GM23338 (cell line): ENCODE measurements at regions not wholly inside any gene's neighbourhood (a gene's known extent, or its start where the extent isn't known, plus 50 kb on each side); places are given as distances from the start of the nearest gene placed in this dataset.

Experiments used
- ATAC-seq: fragments of 200-7000 bp; cut with Tn5 transposase; 3 replicates; pipeline ENCODE4 v1.9.1; 2020
- DNase-seq: peaks from one replicate; pipeline ENCODE4 v3.0.0-alpha.2; 2015; ENCODE audit warnings: low spot score
- H2AFZ ChIP-seq: fragments of 200-600 bp; sonication (generic); 2 replicates; pipeline ENCODE4 v1.8.0; 2016; ENCODE audit warnings: antibody characterized with exemption, mild to moderate bottlenecking, moderate library complexity
- H3F3A ChIP-seq: fragments of 200-600 bp; sonication (generic); replicated peaks from 2 replicates; pipeline ENCODE4 v1.8.0; 2017; ENCODE audit warnings: antibody characterized with exemption, mixed run types, low read depth
- H3K27ac ChIP-seq: fragments of 200-600 bp; sonication (generic); 2 replicates; pipeline ENCODE4 v1.6.1; 2016; ENCODE audit warnings: low read depth
- H3K27me3 ChIP-seq: fragments of 200-600 bp; sonication (generic); 2 replicates; pipeline ENCODE4 v1.8.0; 2016; ENCODE audit warnings: mild to moderate bottlenecking, mixed run types, moderate library complexity; ENCODE audit not compliant: insufficient read depth
- H3K36me3 ChIP-seq: fragments of 200-600 bp; sonication (generic); 2 replicates; pipeline ENCODE4 v1.8.0; 2016; ENCODE audit warnings: mild to moderate bottlenecking; ENCODE audit not compliant: insufficient read depth
- H3K4me1 ChIP-seq: fragments of 200-600 bp; sonication (generic); 2 replicates; pipeline ENCODE4 v1.8.0; 2016; ENCODE audit warnings: mild to moderate bottlenecking, moderate library complexity; ENCODE audit not compliant: insufficient read depth
- H3K4me2 ChIP-seq: fragments of 200-600 bp; sonication (generic); 2 replicates; pipeline ENCODE4 v1.7.1; 2017; ENCODE audit warnings: mixed run types
- H3K4me3 ChIP-seq: fragments of 200-600 bp; sonication (generic); 2 replicates; pipeline ENCODE4 v1.6.1; 2016; ENCODE audit warnings: mixed run types
- H3K79me2 ChIP-seq: fragments of 200-600 bp; sonication (generic); replicated peaks from 2 replicates; pipeline ENCODE4 v1.8.0; 2017; ENCODE audit warnings: mild to moderate bottlenecking; ENCODE audit not compliant: insufficient read depth
- H3K9me2 ChIP-seq: fragments of 200-600 bp; sonication (generic); 2 replicates; pipeline ENCODE4 v1.8.0; 2017; ENCODE audit not compliant: insufficient read depth
- H4K20me1 ChIP-seq: fragments of 200-600 bp; sonication (generic); replicated peaks from 2 replicates; pipeline ENCODE4 v1.8.0; 2017; ENCODE audit warnings: mild to moderate bottlenecking; ENCODE audit not compliant: insufficient read depth
- H3K27ac Mint-ChIP-seq: 2 replicates; pipeline ENCODE4 v1.8.0; 2020; ENCODE audit warnings: inconsistent platforms, mild to moderate bottlenecking, moderate library complexity, mixed read lengths
- H3K27me3 Mint-ChIP-seq: 3 replicates; pipeline ENCODE4 v1.8.0; 2022; ENCODE audit warnings: low read depth, mild to moderate bottlenecking, moderate library complexity, mixed read lengths, inconsistent platforms; ENCODE audit not compliant: insufficient read depth, poor library complexity
- H3K36me3 Mint-ChIP-seq: 3 replicates; pipeline ENCODE4 v1.8.0; 2021; ENCODE audit warnings: low read depth, mild to moderate bottlenecking, inconsistent platforms, moderate library complexity, mixed read lengths
- H3K4me1 Mint-ChIP-seq: 3 replicates; pipeline ENCODE4 v1.8.0; 2020; ENCODE audit warnings: mild to moderate bottlenecking, inconsistent platforms, mixed read lengths
- H3K4me3 Mint-ChIP-seq: 3 replicates; pipeline ENCODE4 v1.8.0; 2021; ENCODE audit warnings: moderate library complexity, mild to moderate bottlenecking, inconsistent platforms, mixed read lengths
- H3K9me3 Mint-ChIP-seq: 3 replicates; pipeline ENCODE4 v1.8.0; 2020; ENCODE audit warnings: moderate library complexity, mild to moderate bottlenecking, inconsistent platforms, mixed read lengths
- CREB1 ChIP-seq: fragments of 250-450 bp; sonication (Bioruptor Pico); IDR thresholded peaks from 2 replicates; pipeline ENCODE4 v1.5.0; 2020; ENCODE audit warnings: low read depth, mild to moderate bottlenecking, moderate library complexity
- CTCF ChIP-seq, 2 experiments: fragments of 200-600 bp in 1 of 2; sonication (generic) in 1 of 2; conservative IDR thresholded peaks; 2 replicates each; pipeline versions ENCODE4 v1.5.1 to v1.6.1; 2016 to 2017; ENCODE audit warnings: antibody characterized with exemption in 2 of 2, low read depth in 2 of 2, mild to moderate bottlenecking in 2 of 2, moderate library complexity in 1 of 2
- ETS1 ChIP-seq: IDR thresholded peaks from 2 replicates; pipeline ENCODE4 v1.6.1; 2016; ENCODE audit warnings: antibody characterized with exemption
- EZH2 ChIP-seq: fragments of 200-600 bp; sonication (generic); IDR thresholded peaks from one replicate; pipeline ENCODE4 v1.8.0; 2017; ENCODE audit warnings: antibody characterized with exemption, mild to moderate bottlenecking, low read depth; ENCODE audit not compliant: unreplicated experiment
- JUNB ChIP-seq: IDR thresholded peaks from one replicate; pipeline ENCODE4 v1.6.1; 2016; ENCODE audit warnings: antibody characterized with exemption; ENCODE audit not compliant: unreplicated experiment
- NANOG ChIP-seq: IDR thresholded peaks from 2 replicates; pipeline ENCODE4 v1.6.1; 2016; ENCODE audit warnings: antibody characterized with exemption, borderline replicate concordance
- POLR2AphosphoS5 ChIP-seq: IDR thresholded peaks from 2 replicates; pipeline ENCODE4 v1.6.1; 2016; ENCODE audit warnings: antibody characterized with exemption, low read depth
- STAT1 ChIP-seq: IDR thresholded peaks from one replicate; pipeline ENCODE4 v1.6.1; 2016; ENCODE audit warnings: antibody characterized with exemption; ENCODE audit not compliant: unreplicated experiment
- ZNF114 ChIP-seq: fragments of 250-450 bp; sonication (Bioruptor Pico); IDR thresholded peaks from 2 replicates; pipeline ENCODE4 v1.5.0; 2020; ENCODE audit warnings: mild to moderate bottlenecking, moderate library complexity
- ZNF331 ChIP-seq: fragments of 250-450 bp; sonication (Bioruptor Pico); IDR thresholded peaks from 2 replicates; pipeline ENCODE4 v1.5.0; 2020; ENCODE audit warnings: low read depth, mild to moderate bottlenecking, moderate library complexity

- DNase-seq (no peak), ATAC-seq (no peak)
- no peak overlapping the region for H3K27ac Mint-ChIP-seq
- Histone ChIP-seq H3K4me1 (no peaks in the 10 kb centered on the region), H3F3A (no peaks in the 10 kb centered on the region), H3K79me2 (no peaks in the 10 kb centered on the region), H3K9me2 (peaks cover 7% of the 10 kb centered on the region; the same call in 1 of the 2 replicates), H3K4me2 (no peak overlapping the region), H3K36me3 (no peaks in the 10 kb centered on the region), H3K27me3 (no peaks in the 10 kb centered on the region), H2AFZ (no peak overlapping the region), H4K20me1 (no peaks in the 10 kb centered on the region), H3K27ac (no peak overlapping the region), H3K4me3 (no peak overlapping the region)
- H3K9me3 Mint-ChIP-seq: no peaks in the 10 kb centered on the region
- no peak overlapping the region for H3K4me3 Mint-ChIP-seq
- H3K27me3 Mint-ChIP-seq: no peaks in the 10 kb centered on the region
- no peak for TF ChIP-seq EZH2
- TF ChIP-seq ETS1: no peak
- TF ChIP-seq STAT1: no peak
- no peak for TF ChIP-seq JUNB
- no peak for TF ChIP-seq ZNF331 (CRISPR knock-in tag)
- TF ChIP-seq CTCF (conservative IDR thresholded peaks at IDR 0.05; ENCODE audit: low read depth in 2 of 2): no peak
- TF ChIP-seq NANOG: no peak
- no peak for TF ChIP-seq CREB1 (CRISPR knock-in tag)
- TF ChIP-seq POLR2AphosphoS5: no peak
- TF ChIP-seq ZNF114 (CRISPR knock-in tag): no peak
- H3K36me3 Mint-ChIP-seq: no peaks in the 10 kb centered on the region
- no peaks in the 10 kb centered on the region for H3K4me1 Mint-ChIP-seq
Observed at GRCh38 chr16:87219287-87219909, 97.8 kb downstream of the C16orf95 start.

GRCh38 chr16:87221633-87222032, 95.6 kb downstream of the C16orf95 start:
- Histone ChIP-seq H3K4me2 (no peak overlapping the region), H3F3A (no peaks in the 10 kb centered on the region), H3K4me1 (no peaks in the 10 kb centered on the region), H4K20me1 (no peaks in the 10 kb centered on the region), H3K9me2 (peaks cover 7% of the 10 kb centered on the region; the same call in 1 of the 2 replicates), H3K27me3 (no peaks in the 10 kb centered on the region), H3K27ac (no peak overlapping the region), H3K36me3 (no peaks in the 10 kb centered on the region), H2AFZ (no peak overlapping the region), H3K4me3 (no peak overlapping the region), H3K79me2 (no peaks in the 10 kb centered on the region)
- no peak overlapping the region for H3K27ac Mint-ChIP-seq
- H3K4me3 Mint-ChIP-seq: no peak overlapping the region
- H3K36me3 Mint-ChIP-seq: no peaks in the 10 kb centered on the region
- H3K27me3 Mint-ChIP-seq: no peaks in the 10 kb centered on the region
- ATAC-seq (no peak), DNase-seq (no peak)
- TF ChIP-seq ZNF114 (CRISPR knock-in tag) (no peak), CREB1 (CRISPR knock-in tag) (no peak)
- H3K9me3 Mint-ChIP-seq: no peaks in the 10 kb centered on the region
- H3K4me1 Mint-ChIP-seq: no peaks in the 10 kb centered on the region
